GM19455 (cell line): ENCODE measurements at regions not wholly inside any gene's neighbourhood (a gene's known extent, or its start where the extent isn't known, plus 50 kb on each side); places are given as distances from the start of the nearest gene placed in this dataset.
"Not testable (repeated sequence)": the region's sequence is repeated elsewhere in the genome, so short reads cannot be mapped to it uniquely, and the experiment has no call there.

Experiments
- ATAC-seq: cut with Tn5 transposase; IDR thresholded peaks from one replicate; pipeline ENCODE4 v1.9.1; 2021; ENCODE audit not compliant: unreplicated experiment

DNA sequence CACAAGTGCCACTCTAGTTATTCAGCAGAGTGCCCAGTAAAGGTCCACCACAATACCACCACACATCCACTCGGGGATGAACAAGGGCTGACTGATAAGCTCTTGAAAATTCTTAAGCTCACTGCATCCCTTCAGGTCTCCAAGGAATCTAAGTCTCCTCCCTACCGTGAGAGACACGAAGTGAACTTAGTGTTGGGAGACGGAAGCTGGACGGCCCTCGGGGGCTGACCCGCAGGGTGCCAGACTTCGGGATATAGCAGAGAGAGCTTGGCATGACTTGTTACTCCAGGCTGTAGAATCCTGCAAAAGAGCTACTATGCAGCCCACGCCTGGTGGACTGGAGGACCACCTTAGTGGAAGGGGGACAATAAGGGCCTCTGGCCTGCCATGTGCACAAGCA lies 75.1 kb downstream of the LYZL1 start:
- not testable (repeated sequence) for ATAC-seq

- not testable (repeated sequence) for ATAC-seq
Measured at GRCh38 chr10:29366206-29366605, 77.3 kb downstream of the LYZL1 start.

DNA sequence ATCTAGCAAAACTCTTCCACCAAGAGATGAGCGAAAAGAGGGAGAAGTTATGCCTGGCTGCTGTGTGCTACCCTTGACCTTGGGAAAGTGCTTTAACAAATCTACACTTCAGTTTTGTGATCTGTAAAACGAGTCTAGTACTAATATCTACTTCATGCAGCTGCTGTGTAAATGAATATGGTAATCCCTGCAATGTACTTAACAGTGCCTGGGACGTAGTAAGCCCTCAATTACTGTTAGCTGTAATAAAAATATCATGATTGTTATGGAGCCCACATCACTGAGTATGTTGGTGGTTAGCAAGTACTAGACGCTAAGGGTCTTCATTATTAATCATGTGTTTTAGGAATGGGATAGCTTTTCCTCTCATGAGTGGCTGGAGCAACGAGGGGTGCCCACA lies 80.5 kb downstream of the LYZL1 start:
- no peak for ATAC-seq

DNA sequence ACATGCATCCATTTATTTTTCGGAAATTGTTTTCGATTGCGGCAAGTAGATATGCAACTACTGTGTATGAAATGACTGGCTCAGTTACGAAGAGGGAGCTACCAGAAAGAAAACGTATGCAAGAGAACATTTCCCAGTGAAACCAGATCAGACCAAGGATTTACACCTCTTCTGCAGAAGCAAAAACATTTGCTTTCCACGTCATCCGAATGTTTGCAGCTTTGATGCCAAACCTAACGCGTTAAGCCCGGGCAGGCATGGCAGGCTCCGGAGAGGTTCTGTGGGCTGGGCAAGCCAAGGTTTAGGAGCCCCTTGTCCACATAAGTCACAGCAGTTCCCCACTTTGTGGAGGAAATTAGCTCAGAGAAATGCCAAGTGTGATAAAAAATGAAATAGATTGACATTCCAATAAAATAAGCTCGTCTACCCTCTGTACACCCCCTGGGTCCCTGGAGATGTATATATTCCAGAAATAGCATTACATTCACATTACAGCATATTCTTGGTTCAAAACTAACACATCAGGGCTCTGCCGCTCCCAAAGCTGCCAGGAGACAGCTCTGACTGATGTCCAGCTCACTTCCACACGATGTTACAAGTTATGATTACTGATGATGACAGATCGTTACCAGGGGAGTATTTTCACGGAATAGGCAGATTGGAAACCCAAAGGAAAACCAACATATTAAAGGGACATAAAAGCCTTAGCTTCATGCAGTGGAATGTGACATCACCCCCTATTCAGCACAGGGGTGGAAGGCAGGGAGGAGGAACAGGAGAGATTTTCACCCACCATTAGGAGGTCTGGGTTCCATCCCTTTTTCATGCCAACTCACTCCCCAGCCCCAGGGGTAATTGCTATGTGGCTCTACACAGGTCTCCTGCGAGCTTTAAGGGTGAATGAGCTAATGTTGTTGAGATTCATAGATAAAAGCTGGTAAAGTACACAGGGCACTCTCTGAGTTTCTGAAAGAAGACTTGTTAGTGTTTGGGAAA lies 81.5 kb downstream of the LYZL1 start:
- ATAC-seq: no peak

- ATAC-seq: no peak
Measured at GRCh38 chr10:29372920-29373319, 84.0 kb downstream of the LYZL1 start.

- no peak for ATAC-seq
Measured at GRCh38 chr10:29374162-29374561, 85.3 kb downstream of the LYZL1 start.

DNA sequence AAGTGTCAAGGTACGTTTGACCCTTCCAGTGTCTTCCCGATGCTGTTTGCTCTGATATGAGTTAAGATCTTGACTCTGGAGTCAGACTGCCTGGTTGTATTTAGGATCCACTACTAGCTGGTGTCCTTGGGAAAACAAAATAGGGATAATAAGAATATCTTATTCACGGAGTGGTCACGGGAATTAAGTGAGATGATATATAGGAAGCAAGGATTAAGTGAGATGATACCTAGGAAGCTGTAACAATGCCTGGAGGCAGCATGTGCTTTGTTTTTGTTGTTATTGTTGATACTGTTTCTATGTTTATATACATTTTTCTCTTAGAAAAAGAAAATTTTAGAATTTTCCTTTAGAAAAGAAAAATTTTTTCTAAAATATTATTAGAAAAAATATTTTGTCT lies 87.0 kb downstream of the LYZL1 start:
- no peak for ATAC-seq

DNA sequence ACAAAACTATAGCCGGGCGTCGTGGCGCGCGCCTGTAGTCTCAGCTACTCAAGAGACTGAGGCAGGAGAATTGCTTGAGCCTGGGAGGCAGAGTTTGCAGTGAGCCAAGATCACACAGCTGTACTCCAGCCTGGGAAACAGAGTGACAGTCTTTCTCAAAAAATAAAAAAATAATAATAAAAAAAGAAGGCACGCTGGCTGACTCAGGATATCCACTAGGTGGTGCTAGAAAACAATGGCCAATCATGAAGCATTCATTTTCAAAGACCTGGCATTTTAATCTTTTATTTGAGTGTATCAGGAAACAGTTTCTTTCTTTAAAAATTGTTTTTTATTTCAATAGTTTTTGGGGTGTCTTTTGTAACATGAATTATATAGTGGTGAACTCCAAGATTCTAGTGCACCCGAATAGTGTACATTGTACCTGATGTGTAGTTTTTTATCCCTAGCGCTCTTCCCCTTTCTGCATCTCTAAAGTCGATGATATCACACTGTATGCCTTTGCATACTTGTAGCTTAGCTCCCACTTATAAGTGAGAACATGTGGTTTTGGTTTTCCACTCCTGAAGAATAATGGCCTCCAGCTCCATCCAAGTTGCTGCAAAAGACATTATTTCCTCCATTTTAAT lies 88.6 kb downstream of the LYZL1 start:
- ATAC-seq: no peak

- ATAC-seq: no peak
Measured at GRCh38 chr10:29378106-29378505, 89.2 kb downstream of the LYZL1 start.

- ATAC-seq: no peak
Measured at GRCh38 chr10:29379208-29379607, 90.3 kb downstream of the LYZL1 start.

DNA sequence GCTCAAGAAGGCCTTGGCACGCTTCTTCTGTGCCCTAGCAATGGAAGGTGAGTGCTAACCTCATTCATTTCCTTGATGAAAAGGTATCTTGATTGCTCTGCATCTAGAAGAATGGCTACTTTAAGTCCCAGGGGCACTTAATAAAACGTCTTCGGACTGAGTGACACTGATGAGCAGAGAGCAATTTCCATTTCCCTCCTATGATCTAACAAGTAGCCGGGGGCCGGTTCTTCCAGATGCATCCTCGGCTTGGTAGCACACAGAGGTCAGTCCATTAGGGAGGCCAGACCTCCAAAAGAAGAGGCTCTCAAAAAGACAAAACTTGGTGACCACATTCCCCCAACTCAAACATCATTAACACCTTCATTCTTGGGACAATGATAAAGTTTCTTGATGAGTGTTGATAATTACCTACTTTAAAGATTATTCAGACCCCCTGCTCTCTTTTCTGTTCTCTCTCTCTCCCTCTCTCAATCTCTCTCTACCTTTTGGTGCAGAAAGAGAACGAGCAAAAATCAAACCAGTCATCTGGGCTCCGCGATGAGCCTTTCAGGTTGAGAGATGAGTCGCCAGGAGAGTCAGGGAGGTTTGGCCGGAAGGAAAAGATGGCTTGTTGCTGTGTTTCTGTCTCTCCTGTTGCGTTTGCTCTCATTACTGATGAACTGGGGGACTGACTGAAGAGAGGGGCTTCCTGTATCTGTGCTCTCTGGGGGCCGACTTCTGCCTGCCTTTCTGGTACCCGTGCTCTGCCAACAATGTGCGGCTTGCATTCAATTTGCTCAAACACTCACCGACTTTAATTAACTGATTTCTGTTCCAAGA lies 91.1 kb downstream of the LYZL1 start:
- ATAC-seq: not testable (repeated sequence)

GRCh38 chr10:29380599-29381511 lies 92.0 kb downstream of the LYZL1 start:
- not testable (repeated sequence) for ATAC-seq

DNA sequence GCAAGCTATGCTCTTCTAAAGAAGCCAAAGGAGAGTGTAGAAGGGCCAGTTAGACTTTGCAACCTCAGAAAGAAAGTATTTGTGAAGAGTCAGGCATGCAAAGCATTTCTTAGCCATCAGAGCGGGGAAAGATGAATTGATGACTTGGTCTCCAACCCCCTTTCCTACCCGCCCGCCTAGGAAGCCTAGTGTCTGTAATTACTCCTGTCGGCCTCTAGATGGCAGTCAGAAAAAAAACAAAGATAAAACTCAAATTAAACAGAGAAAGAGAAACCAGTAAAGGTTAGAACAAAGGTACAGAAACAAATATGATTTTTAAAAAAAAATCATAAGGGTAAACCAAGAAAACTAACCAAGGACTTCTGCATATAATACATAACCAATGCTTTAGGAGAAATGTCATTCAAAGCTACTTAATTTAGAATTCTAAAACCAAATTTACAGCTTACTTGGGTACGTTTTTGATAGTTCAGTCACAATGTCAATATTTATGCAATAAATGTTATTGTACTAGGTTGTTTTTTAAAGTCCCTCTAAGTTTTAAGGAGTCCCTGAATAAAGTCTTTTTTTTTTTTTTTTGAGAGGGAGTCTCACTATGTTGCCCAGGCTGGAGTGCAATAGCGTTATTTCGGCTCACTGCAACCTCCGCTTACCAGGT lies 97.6 kb downstream of the LYZL1 start:
- ATAC-seq: peak; percentile 66

DNA sequence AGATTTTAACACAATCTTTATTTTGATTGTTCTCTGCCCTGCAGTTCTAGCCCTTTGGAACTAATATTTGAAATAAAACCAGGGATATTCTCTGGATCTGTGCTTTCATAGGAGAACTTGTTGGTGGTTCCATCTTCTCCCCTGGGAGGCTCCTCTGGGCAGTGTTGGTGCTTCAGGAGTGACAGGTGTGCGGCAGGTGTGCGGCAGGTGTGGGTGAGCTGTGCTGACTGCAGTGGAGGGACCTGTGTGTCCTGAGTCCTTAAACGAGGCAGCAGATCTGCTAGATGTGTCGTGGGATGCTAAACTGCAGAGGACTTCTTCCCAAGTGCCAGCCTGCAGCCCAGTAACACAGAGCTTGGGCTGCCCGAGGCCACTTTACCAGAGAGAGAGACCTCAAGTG lies 98.4 kb downstream of the LYZL1 start:
- ATAC-seq: no peak

DNA sequence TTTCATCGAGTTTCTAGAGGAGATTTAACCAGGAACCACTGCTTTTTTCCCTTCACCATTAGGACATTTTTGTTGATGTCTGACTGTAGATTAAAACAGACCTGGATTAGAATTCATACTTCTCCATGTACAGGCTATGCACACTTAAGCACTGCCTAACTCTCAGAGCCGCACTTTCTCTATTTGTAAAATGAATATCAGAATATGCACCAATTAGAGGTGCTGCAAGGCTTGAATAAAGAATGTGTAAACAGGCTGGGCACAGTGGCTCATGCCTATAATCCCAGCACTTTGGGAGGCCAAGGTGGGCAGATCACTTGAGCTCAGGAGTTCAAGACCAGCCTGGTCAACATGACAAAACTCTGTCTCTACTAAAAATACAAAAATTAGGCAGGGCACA lies 99.2 kb downstream of the LYZL1 start:
- ATAC-seq: not testable (repeated sequence)

DNA sequence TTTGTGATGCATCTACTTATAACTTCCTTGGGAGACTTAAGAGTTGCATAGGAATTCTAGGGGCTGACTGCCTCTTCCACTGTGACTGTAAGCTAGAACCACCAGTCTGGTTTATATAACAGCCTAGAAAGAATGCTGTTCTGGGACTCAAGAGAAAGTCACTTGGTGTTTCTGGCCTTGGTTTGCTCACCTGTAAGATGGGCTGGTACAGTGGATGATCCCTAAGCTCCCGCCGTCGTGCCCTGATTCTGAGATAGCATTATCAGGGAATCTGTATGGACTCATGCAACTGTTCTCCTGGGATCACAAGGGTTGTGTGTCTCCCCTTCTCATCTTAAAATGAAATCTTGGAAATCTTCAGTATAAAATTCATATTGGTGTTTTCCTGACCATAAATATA lies 100.6 kb downstream of the LYZL1 start:
- no peak for ATAC-seq

- no peak for ATAC-seq
Measured at GRCh38 chr10:29389935-29390334, 101.1 kb downstream of the LYZL1 start.

DNA sequence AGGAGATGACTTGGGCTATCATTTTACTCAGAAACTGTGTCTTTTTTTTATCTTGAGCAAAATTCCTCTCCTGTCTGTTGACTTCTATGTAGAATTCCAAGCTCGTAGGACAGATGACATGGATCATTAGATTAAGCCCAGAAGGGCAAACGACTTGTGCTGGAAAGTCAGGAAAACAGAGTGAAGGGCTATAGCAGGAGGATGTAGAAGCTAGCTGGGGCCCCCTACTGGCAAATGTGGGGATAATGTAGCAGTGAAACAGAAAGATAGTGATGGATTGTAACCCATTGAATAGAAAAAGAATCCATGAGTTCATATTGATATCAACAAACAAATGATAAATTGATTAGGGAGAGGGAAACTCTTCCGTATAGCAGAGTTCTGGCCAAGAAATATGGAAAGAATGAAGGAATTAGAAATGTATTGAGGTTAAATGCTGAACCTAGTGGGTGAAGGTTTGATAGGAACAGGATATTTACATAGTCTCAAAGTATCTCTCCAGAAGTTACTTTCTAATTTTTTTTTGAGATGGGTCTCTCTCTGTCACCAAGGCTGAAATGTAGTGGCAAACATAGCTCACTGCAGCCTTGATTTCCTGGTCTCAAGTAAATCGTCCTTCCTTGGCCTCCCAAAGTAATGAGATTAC lies 103.6 kb downstream of the LYZL1 start:
- peak; percentile 75 for ATAC-seq

- ATAC-seq: no peak
Measured at GRCh38 chr10:29394321-29394932, 105.6 kb downstream of the LYZL1 start.
